CD4-positive, CD25-positive, alpha-beta regulatory T cell (primary cell): ENCODE measurements at regions not wholly inside any gene's neighbourhood (a gene's known extent, or its start where the extent isn't known, plus 50 kb on each side); places are given as distances from the start of the nearest gene placed in this dataset.

ENCODE experiments used
- ATAC-seq, 2 donors: fragments of 150-1000 bp; cut with Tn5 transposase; one replicate each; pipeline ENCODE4 v1.10.0; 2021; ENCODE audit warnings: low read depth in 2 of 2, moderate number of reproducible peaks in 2 of 2, moderate library complexity in 1 of 2
- DNase-seq, 3 donors: peaks; one replicate each; pipeline versions ENCODE4 v3.0.0 to v3.0.0-alpha.2; 2012 to 2022; ENCODE audit warnings: mixed read lengths in 1 of 3
- H3K27ac ChIP-seq: one replicate; pipeline ENCODE4 v1.7.0; 2013; ENCODE audit warnings: mild to moderate bottlenecking, low read length; ENCODE audit not compliant: insufficient read depth, poor library complexity, severe bottlenecking
- H3K27me3 ChIP-seq: one replicate; pipeline ENCODE4 v1.7.0; 2013; ENCODE audit warnings: low read length; ENCODE audit not compliant: control insufficient read depth, insufficient read depth
- H3K36me3 ChIP-seq: one replicate; pipeline ENCODE4 v1.7.0; 2013; ENCODE audit warnings: mild to moderate bottlenecking, low read length, moderate library complexity; ENCODE audit not compliant: control insufficient read depth, insufficient read depth
- H3K4me1 ChIP-seq: 2 replicates; pipeline ENCODE4 v1.7.0; 2013; ENCODE audit warnings: mild to moderate bottlenecking, low read length; ENCODE audit not compliant: insufficient read depth, control insufficient read depth, poor library complexity, severe bottlenecking
- H3K4me3 ChIP-seq: one replicate; pipeline ENCODE4 v1.7.0; 2013; ENCODE audit warnings: low read depth, mild to moderate bottlenecking, low read length, moderate library complexity
- H3K9me3 ChIP-seq, 2 experiments: 1 replicate in 1 of 2; 2 replicates in 1 of 2; pipeline ENCODE4 v1.7.0; 2013; ENCODE audit warnings: low read length in 2 of 2, mild to moderate bottlenecking in 1 of 2, moderate library complexity in 1 of 2; ENCODE audit not compliant: control insufficient read depth in 2 of 2
- H3K27ac Mint-ChIP-seq, 3 donors: one replicate each; pipeline ENCODE4 v1.8.0; 2020 to 2022; ENCODE audit warnings: mild to moderate bottlenecking in 3 of 3, mixed read lengths in 3 of 3, moderate library complexity in 2 of 3
- H3K27me3 Mint-ChIP-seq: one replicate; pipeline ENCODE4 v1.8.0; 2022; ENCODE audit warnings: mild to moderate bottlenecking, mixed read lengths
- H3K36me3 Mint-ChIP-seq: one replicate; pipeline ENCODE4 v1.8.0; 2020; ENCODE audit warnings: mixed read lengths
- H3K4me1 Mint-ChIP-seq, 4 donors: one replicate each; pipeline ENCODE4 v1.8.0; 2020 to 2022; ENCODE audit warnings: mixed read lengths in 4 of 4, mild to moderate bottlenecking in 1 of 4
- H3K4me3 Mint-ChIP-seq, 4 donors: one replicate each; pipeline ENCODE4 v1.8.0; 2020 to 2022; ENCODE audit warnings: mild to moderate bottlenecking in 4 of 4, mixed read lengths in 4 of 4, moderate library complexity in 3 of 4
- H3K9me3 Mint-ChIP-seq, 7 donors: one replicate each; pipeline ENCODE4 v1.8.0; 2020 to 2022; ENCODE audit warnings: mixed read lengths in 7 of 7, mild to moderate bottlenecking in 3 of 7, moderate library complexity in 2 of 7

DNA sequence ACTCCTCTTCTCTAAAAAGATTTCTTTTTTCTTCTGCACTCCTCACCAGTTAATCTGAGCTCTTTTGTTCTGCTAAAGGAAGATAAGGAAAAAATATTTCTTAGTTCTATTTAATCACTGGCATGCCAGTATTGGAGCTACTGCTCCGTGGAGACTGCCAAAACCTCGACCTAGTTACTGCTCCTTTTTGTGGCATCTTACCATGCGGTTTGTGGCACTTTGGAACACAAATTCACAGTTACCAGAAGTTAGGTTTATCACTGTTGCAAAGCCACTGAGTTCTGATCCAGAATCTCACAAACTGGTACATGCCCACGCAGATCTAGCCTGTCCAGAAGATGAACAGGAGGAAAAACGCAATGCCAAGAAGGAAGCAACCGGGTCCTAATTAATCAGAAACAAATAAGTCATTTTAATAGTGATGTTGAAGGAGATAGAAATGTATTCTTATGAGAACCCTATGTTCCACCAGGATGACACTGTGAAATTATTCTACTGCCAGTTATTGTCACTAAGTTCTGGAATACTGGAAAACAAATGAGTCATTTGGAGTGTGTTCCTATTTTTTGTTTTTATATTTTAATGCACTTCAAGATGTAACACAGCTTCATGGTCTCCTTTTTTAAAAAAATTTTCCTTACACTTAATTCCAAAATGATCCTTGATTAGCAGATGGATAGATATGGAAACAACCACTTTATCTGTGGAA is 106.7 kb upstream of the GK2 start:
- H3K27me3 ChIP-seq: no peaks in the 10 kb centered on the region
- ATAC-seq (no peak), DNase-seq (no peak)
- H3K9me3 ChIP-seq: no peaks in the 10 kb centered on the region
- H3K27ac Mint-ChIP-seq: no peak overlapping the region
- H3K9me3 Mint-ChIP-seq: peaks cover 0 to under 1% (median 0%) of the 10 kb centered on the region in 7 donors
- no peak overlapping the region for H3K4me3 ChIP-seq
- H3K27ac ChIP-seq: no peak overlapping the region
- no peaks in the 10 kb centered on the region for H3K4me1 Mint-ChIP-seq
- H3K4me3 Mint-ChIP-seq: no peak overlapping the region
- no peaks in the 10 kb centered on the region for H3K36me3 ChIP-seq
- H3K36me3 Mint-ChIP-seq: no peaks in the 10 kb centered on the region
- H3K4me1 ChIP-seq: no peaks in the 10 kb centered on the region
- peaks cover 4% of the 10 kb centered on the region for H3K27me3 Mint-ChIP-seq

DNA sequence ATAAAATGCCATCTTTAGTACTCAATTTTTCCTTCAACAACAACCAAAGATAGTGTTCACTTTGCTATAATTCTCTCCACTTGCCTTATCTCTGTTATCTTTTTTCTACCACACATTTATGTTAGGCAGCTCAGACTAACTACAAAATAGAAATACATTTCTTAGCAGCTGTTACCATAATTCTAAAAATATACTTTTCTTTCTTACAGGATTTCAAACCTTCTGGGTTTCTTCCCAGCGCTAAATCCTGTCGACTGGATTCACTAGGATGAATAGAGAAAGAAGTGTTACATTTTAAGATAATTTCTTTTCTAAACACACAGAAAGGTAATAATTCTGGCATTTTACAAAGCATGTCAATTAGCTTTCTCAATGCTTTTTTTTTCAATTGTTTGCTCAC is 105.5 kb upstream of the GK2 start:
- no peak overlapping the region for H3K27ac Mint-ChIP-seq
- no peaks in the 10 kb centered on the region for H3K36me3 Mint-ChIP-seq
- H3K27me3 Mint-ChIP-seq: peaks cover 4% of the 10 kb centered on the region
- H3K4me1 Mint-ChIP-seq: no peaks in the 10 kb centered on the region
- H3K4me1 ChIP-seq: no peaks in the 10 kb centered on the region
- no peak overlapping the region for H3K4me3 ChIP-seq
- ATAC-seq (no peak), DNase-seq (no peak)
- no peaks in the 10 kb centered on the region for H3K27me3 ChIP-seq
- H3K4me3 Mint-ChIP-seq: no peak overlapping the region
- H3K9me3 Mint-ChIP-seq: no peaks in the 10 kb centered on the region
- H3K36me3 ChIP-seq: no peaks in the 10 kb centered on the region
- H3K27ac ChIP-seq: no peak overlapping the region
- H3K9me3 ChIP-seq: no peaks in the 10 kb centered on the region

GRCh38 chr4:79512363-79512762 is 104.3 kb upstream of the GK2 start:
- Mint-ChIP-seq H3K9me3 (no peaks in the 10 kb centered on the region), H3K4me3 (no peak overlapping the region), H3K27me3 (peaks cover 4% of the 10 kb centered on the region), H3K4me1 (no peaks in the 10 kb centered on the region), H3K27ac (no peak overlapping the region), H3K36me3 (no peaks in the 10 kb centered on the region)
- H3K4me3 ChIP-seq: no peak overlapping the region
- no peak overlapping the region for H3K27ac ChIP-seq
- no peaks in the 10 kb centered on the region for H3K27me3 ChIP-seq
- ATAC-seq (no peak), DNase-seq (no peak)
- H3K4me1 ChIP-seq: no peaks in the 10 kb centered on the region
- no peaks in the 10 kb centered on the region for H3K36me3 ChIP-seq
- no peaks in the 10 kb centered on the region for H3K9me3 ChIP-seq

- Mint-ChIP-seq H3K27ac (no peak overlapping the region), H3K9me3 (peaks cover 0 to 2% (median 0%) of the 10 kb centered on the region in 7 donors), H3K4me1 (no peaks in the 10 kb centered on the region), H3K36me3 (no peaks in the 10 kb centered on the region), H3K4me3 (no peak overlapping the region), H3K27me3 (no peaks in the 10 kb centered on the region)
- DNase-seq: no peak
- H3K27ac ChIP-seq: no peak overlapping the region
- H3K36me3 ChIP-seq: no peaks in the 10 kb centered on the region
- no peaks in the 10 kb centered on the region for H3K4me1 ChIP-seq
- peaks cover 4% of the 10 kb centered on the region for H3K27me3 ChIP-seq
- H3K9me3 ChIP-seq: no peaks in the 10 kb centered on the region
- H3K4me3 ChIP-seq: no peak overlapping the region
- no peak for ATAC-seq
Measured at GRCh38 chr4:79502081-79502480, 94.1 kb upstream of the GK2 start.

GRCh38 chr4:79498282-79498681 is 90.3 kb upstream of the GK2 start:
- no peak for DNase-seq
- H3K4me3 ChIP-seq: no peak overlapping the region
- H3K27me3 Mint-ChIP-seq: no peaks in the 10 kb centered on the region
- no peak for ATAC-seq
- H3K27me3 ChIP-seq: peaks cover 4% of the 10 kb centered on the region
- no peaks in the 10 kb centered on the region for H3K9me3 ChIP-seq
- H3K36me3 Mint-ChIP-seq: no peaks in the 10 kb centered on the region
- H3K27ac ChIP-seq: no peak overlapping the region
- no peak overlapping the region for H3K4me3 Mint-ChIP-seq
- H3K4me1 Mint-ChIP-seq: no peaks in the 10 kb centered on the region
- no peak overlapping the region for H3K27ac Mint-ChIP-seq
- no peaks in the 10 kb centered on the region for H3K4me1 ChIP-seq
- no peaks in the 10 kb centered on the region for H3K36me3 ChIP-seq
- H3K9me3 Mint-ChIP-seq: peaks cover 0 to 2% (median 0%) of the 10 kb centered on the region in 7 donors

GRCh38 chr4:79497001-79497400 is 89.0 kb upstream of the GK2 start:
- Mint-ChIP-seq H3K27me3 (no peaks in the 10 kb centered on the region), H3K36me3 (no peaks in the 10 kb centered on the region), H3K4me3 (no peak overlapping the region), H3K4me1 (no peaks in the 10 kb centered on the region), H3K27ac (no peak overlapping the region), H3K9me3 (peaks cover 0 to 5% (median 0%) of the 10 kb centered on the region in 7 donors)
- Histone ChIP-seq H3K4me1 (no peaks in the 10 kb centered on the region), H3K36me3 (no peaks in the 10 kb centered on the region), H3K27ac (no peak overlapping the region), H3K9me3 (no peaks in the 10 kb centered on the region), H3K27me3 (peaks cover 4% of the 10 kb centered on the region), H3K4me3 (no peak overlapping the region)
- no peak for DNase-seq
- no peak for ATAC-seq

GRCh38 chr4:79495447-79495846 is 87.4 kb upstream of the GK2 start:
- Histone ChIP-seq H3K9me3 (no peaks in the 10 kb centered on the region), H3K36me3 (no peaks in the 10 kb centered on the region), H3K27me3 (peaks cover 4% of the 10 kb centered on the region), H3K27ac (no peak overlapping the region), H3K4me3 (no peak overlapping the region), H3K4me1 (no peaks in the 10 kb centered on the region)
- peaks cover 0 to 7% (median 0%) of the 10 kb centered on the region in 7 donors for H3K9me3 Mint-ChIP-seq
- no peaks in the 10 kb centered on the region for H3K4me1 Mint-ChIP-seq
- ATAC-seq (no peak), DNase-seq (no peak)
- no peaks in the 10 kb centered on the region for H3K27me3 Mint-ChIP-seq
- H3K4me3 Mint-ChIP-seq: no peak overlapping the region
- H3K36me3 Mint-ChIP-seq: no peaks in the 10 kb centered on the region
- H3K27ac Mint-ChIP-seq: no peak overlapping the region

DNA sequence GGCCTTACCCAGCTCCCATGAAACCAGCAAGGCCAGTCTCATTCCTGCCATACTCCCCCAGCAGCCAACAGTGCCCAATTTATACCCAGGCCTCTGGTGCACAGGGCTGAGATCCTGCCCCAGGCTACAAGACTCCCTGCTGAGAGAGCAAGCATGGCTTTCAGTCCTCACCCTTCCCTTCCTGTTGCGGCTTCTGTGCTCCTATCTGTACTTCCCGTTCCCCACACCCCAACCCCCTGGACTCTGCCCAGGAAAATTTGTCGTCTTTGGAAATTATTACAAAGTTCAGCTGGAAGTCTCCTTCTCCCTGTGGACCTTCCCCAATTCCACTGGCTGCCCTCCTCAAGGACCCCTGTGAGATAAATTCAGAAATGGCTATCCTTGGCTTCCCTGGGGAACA is 84.1 kb upstream of the GK2 start:
- H3K27me3 ChIP-seq: no peaks in the 10 kb centered on the region
- Mint-ChIP-seq H3K27ac (no peak overlapping the region), H3K4me1 (no peaks in the 10 kb centered on the region), H3K9me3 (peaks cover 0 to 9% (median 0%) of the 10 kb centered on the region in 7 donors), H3K27me3 (peaks cover 4% of the 10 kb centered on the region), H3K36me3 (no peaks in the 10 kb centered on the region), H3K4me3 (no peak overlapping the region)
- ATAC-seq (no peak), DNase-seq (no peak)
- H3K27ac ChIP-seq: no peak overlapping the region
- no peaks in the 10 kb centered on the region for H3K4me1 ChIP-seq
- H3K36me3 ChIP-seq: no peaks in the 10 kb centered on the region
- H3K4me3 ChIP-seq: no peak overlapping the region
- H3K9me3 ChIP-seq: no peaks in the 10 kb centered on the region
